ENCODE measurements at regions not wholly inside any gene's neighbourhood (a gene's known extent, or its start where the extent isn't known, plus 50 kb on each side); places are given as distances from the start of the nearest gene placed in this dataset.

- H3K36me3 ChIP-seq = no peaks in the 10 kb centered on the region
- no peak overlapping the region for H3K4me3 ChIP-seq
- no peak overlapping the region for H3K27ac ChIP-seq
- H3K4me1 ChIP-seq = no peaks in the 10 kb centered on the region
- no peak for TF ChIP-seq CTCF (IDR thresholded peaks at IDR 0.05)
- intact Hi-C loops (cut with DNase I; ENCODE audit: low total_unique reads) = no loop called here
- peak; percentile 12 to 37 for DNase-seq
- H3K27me3 ChIP-seq = peaks cover 0 to 65% of the 10 kb centered on the region in 2 donors
- peaks cover 0 to 28% (median 25%) of the 10 kb centered on the region in 3 donors for H3K9me3 ChIP-seq
Measured at GRCh38 chr16:86025706-86026105, 126.7 kb downstream of the IRF8 start.

- DNase-seq = peak; percentile 15 to 39
- Histone ChIP-seq H3K36me3 (no peaks in the 10 kb centered on the region), H3K27ac (no peak overlapping the region), H3K9me3 (peaks cover 0 to 28% (median 25%) of the 10 kb centered on the region in 3 donors), H3K4me3 (no peak overlapping the region), H3K27me3 (peaks cover 0 to 66% of the 10 kb centered on the region in 2 donors), H3K4me1 (no peaks in the 10 kb centered on the region)
- TF ChIP-seq CTCF (IDR thresholded peaks at IDR 0.05) = no peak
- intact Hi-C loops (cut with DNase I; ENCODE audit: low total_unique reads) = no loop called here
Measured at GRCh38 chr16:86026171-86026910, 127.4 kb downstream of the IRF8 start.

GRCh38 chr16:86026916-86027315 lies 128.0 kb downstream of the IRF8 start:
- Histone ChIP-seq H3K36me3 (no peaks in the 10 kb centered on the region), H3K4me1 (no peaks in the 10 kb centered on the region), H3K27me3 (peaks cover 0 to 64% of the 10 kb centered on the region in 2 donors), H3K4me3 (no peak overlapping the region), H3K27ac (no peak overlapping the region), H3K9me3 (peaks cover 0 to 28% (median 25%) of the 10 kb centered on the region in 3 donors)
- no peak for TF ChIP-seq CTCF (IDR thresholded peaks at IDR 0.05)
- DNase-seq = peak; percentile 3 to 5
- intact Hi-C loops (cut with DNase I; ENCODE audit: low total_unique reads) = no loop called here

GRCh38 chr16:86027373-86028126 lies 128.6 kb downstream of the IRF8 start:
- Histone ChIP-seq H3K9me3 (peaks cover 0 to 28% (median 25%) of the 10 kb centered on the region in 3 donors), H3K27me3 (peaks cover 0 to 66% of the 10 kb centered on the region in 2 donors), H3K4me3 (no peak overlapping the region), H3K27ac (no peak overlapping the region), H3K4me1 (no peaks in the 10 kb centered on the region), H3K36me3 (no peaks in the 10 kb centered on the region)
- TF ChIP-seq CTCF (IDR thresholded peaks at IDR 0.05) = no peak
- peak in 1 of 2 donors; percentile 47 for DNase-seq
- intact Hi-C loops (cut with DNase I; ENCODE audit: low total_unique reads) = no loop called here

- DNase-seq = peak; percentile 22 to 39
- Histone ChIP-seq H3K36me3 (no peaks in the 10 kb centered on the region), H3K4me3 (no peak overlapping the region), H3K27ac (no peak overlapping the region), H3K27me3 (peaks cover 0 to 78% of the 10 kb centered on the region in 2 donors), H3K9me3 (peaks cover 0 to 16% (median 14%) of the 10 kb centered on the region in 3 donors), H3K4me1 (peaks cover 0 to 8% (median 0%) of the 10 kb centered on the region in 4 donors)
- no peak for TF ChIP-seq CTCF (IDR thresholded peaks at IDR 0.05)
- intact Hi-C loops (cut with DNase I; ENCODE audit: low total_unique reads) = no loop called here
Measured at GRCh38 chr16:86029131-86029741, 130.3 kb downstream of the IRF8 start.
